C4-2B (cell line): ENCODE measurements at regions not wholly inside any gene's neighbourhood (a gene's known extent, or its start where the extent isn't known, plus 50 kb on each side); places are given as distances from the start of the nearest gene placed in this dataset.

Experiments used
- CTCF ChIP-seq: fragments of 450-650 bp; conservative IDR thresholded peaks from 2 replicates; pipeline ENCODE4 v1.5.1; 2017; ENCODE audit warnings: mild to moderate bottlenecking
- ZFX ChIP-seq: fragments of 450-650 bp; IDR thresholded peaks from 2 replicates; pipeline ENCODE4 v1.6.1; 2017

- TF ChIP-seq CTCF (no peak), ZFX (no peak)
Observed at GRCh38 chr4:138903185-138903584, 112.4 kb upstream of the NOCT start.
